GM21447 (cell line): ENCODE measurements at regions not wholly inside any gene's neighbourhood (a gene's known extent, or its start where the extent isn't known, plus 50 kb on each side); places are given as distances from the start of the nearest gene placed in this dataset.
A peak's percentile ranks its signal among the peaks of the same experiment; 100 is the strongest.
"Not testable (repeated sequence)": the region's sequence is repeated elsewhere in the genome, so short reads cannot be mapped to it uniquely, and the experiment has no call there.

Experiments used
- ATAC-seq: cut with Tn5 transposase; IDR thresholded peaks from one replicate; pipeline ENCODE4 v1.9.1; 2021; ENCODE audit not compliant: unreplicated experiment

DNA sequence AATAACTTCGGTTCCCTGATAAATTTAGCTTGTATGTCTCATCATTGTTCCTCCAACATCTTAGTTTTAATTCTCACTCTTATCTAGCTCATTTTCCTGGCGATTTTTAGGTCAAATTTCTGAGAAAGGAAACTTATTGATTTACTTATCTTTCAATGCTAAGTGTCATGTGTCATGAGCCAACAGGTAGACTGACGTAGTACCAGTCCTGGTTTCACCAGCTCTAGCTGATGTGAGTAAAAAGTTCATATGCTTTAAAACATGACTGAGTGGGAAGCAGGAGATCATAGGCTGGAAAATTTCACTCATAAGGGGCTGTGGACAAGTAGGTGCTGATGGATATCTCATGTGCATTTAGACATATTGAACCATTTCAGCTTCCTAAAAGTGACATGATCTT is 441.7 kb upstream of the NR3C2 start:
- ATAC-seq: no peak

DNA sequence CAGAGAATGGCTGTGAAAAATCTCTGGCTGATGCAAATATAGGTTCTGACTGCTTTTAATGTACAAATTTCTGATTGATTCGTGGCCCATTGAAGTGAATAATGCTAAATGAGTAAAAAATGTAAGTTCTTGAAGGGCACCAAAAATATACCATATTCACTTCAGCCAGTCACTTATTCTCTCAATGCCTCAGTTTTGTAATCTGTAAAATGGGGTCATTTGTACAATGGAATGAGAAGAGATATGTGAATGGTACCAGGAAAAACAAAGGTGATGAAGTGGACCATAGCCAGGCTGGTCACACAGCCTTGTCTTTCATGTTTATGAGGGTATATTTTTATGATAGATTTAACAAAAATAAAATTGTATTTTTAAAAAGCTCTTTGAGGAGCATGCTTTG is 441.2 kb upstream of the NR3C2 start:
- no peak for ATAC-seq

DNA sequence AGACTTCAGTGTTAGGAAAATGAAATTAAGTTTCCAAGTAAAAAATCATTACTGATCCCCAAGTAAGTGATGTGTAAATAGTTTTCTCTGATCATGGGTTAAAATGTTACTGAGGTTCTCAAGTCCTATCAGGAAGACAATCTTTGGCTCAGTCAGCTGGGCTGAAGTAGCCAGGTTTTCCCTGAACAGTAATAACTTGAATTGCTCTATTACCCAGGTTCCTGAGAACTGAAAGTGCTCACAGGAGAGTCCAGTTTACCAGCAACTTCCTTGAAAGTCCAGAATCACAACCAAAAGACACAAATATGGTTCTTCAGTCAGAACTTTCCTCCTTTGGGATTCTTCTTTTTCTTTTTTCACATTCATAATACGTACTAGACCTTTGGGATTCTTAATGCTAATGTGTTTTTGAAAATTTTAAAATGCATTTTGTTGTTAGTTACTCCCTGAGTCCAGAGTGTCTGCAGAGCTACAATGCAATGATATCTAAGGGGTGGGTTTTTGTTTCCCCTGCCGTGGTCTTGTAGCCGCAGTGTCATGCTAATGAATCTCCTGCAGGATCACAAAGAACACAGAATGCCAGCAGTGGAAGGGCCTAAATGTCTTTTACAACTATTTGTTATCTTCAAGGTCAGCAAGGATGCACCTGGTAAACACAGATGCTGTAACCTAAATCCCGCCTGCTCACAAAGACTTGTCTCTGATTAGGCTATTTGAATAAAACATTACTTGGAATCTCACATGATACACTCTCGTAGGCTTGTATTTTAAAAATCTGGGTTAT is 439.8 kb upstream of the NR3C2 start:
- ATAC-seq: no peak

DNA sequence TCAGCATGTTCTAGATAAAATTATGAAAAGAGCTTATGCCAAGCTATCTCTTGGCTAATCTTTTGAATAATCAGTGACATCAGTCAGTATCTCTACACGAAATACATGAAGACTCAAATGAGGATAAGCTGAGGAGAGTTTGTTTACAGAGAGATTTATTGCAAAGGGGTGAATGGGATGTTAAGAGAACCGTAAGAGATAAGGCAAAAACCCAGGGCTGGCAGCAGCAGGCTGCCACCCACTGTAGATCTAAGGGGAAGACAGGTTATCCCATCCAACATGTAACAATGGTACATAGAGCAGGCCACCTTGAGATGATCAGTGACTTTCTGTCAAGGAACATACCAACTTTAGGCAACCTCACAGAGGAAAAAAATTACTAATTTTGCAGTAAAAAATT is 432.1 kb upstream of the NR3C2 start:
- no peak for ATAC-seq

DNA sequence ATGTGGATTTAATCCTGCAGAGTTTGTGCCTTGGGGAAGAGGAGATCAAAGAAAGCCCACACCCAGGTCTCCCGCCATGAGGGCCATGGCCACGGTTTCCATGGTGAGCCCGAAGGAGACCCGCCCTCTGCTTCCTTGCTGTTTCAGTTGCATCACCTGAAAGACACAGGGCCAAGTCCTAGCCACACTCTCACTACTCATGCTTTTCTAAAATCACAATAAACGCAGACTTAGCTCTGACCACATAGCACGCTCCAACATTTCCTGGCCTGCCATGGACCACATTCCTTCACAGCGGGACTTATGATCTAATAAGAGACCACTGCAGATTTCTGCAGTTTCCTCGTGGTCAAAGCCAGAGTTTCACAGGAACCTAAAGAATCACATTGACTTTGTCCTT is 426.0 kb upstream of the NR3C2 start:
- no peak for ATAC-seq

DNA sequence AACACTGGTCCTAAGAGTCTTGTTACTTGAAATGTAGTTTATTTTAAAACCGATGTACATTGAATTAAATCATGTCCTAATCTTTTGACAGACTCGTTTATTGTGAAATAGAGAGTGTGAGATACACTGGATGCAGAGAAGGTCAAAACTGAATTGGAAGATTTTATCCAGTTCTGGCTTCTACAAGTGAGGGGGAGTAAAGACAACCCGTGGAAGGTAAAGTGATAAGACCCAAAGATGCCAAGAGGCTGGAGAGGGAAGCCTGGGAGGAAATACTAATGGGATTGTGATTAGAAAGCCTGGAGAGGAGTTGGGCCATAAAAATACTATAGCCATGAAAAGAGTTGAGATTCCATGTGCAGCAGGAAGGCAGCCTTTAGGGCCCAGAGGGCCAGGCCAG is 424.5 kb upstream of the NR3C2 start:
- no peak for ATAC-seq

DNA sequence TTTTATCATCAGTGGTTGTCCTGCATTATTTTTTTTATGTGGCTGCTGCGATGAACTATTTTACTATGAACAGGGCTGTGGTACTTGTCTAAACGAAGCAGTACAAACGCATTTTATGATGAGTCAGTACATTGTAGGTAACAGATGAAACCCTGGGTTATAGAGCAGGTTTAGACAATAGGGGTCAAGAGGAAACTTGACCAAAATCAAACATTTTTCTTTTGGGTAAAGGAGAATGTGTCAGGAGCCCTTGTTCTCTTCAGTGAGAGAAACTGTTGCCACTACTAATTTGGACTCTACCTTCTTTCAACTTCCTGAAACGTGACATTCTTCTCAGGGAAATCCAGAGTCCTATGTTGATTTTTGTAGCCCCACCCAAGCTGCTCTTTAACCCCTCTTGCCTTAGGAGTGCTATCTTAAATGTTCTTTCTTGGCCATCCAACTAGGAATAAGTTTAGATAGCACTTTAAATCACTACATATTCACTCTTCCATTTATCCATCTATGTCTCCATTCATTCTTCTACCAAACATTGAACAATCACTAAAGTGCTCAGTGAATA is 415.8 kb upstream of the NR3C2 start:
- no peak for ATAC-seq

DNA sequence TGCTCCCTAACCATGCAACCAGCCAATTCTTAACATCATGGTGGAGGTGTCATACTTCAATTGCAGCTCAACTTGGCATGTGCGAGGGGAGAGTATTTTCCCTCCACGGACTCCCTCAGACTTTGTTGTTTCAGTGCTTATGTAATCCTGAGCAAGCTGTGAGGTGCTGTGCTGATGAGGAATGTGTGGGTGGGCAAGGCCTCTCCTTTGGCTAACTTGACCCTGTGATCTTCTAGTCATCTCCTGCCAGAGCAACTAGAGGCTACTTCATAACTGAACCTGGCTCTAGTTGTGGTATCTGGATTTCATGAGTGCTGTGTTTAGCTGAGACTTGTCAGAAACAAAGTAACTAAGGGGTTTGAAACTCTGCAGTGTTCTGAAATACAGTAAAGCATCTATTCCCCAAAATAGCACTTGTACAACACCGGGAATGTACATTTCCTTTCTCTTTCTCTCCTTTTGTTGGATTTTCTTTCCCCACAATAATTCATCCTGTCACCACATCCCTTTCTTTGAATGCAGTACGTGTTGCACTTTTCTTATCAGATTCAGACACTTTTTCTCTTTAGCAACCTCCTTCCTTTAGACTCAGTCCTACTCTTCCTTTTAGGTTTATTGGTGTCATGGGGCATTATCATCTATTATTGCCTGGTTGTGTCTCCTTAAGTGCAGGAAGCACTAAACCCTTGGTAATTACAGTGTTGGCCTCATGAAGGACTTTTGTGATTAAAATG is 415.2 kb upstream of the NR3C2 start:
- ATAC-seq: no peak

DNA sequence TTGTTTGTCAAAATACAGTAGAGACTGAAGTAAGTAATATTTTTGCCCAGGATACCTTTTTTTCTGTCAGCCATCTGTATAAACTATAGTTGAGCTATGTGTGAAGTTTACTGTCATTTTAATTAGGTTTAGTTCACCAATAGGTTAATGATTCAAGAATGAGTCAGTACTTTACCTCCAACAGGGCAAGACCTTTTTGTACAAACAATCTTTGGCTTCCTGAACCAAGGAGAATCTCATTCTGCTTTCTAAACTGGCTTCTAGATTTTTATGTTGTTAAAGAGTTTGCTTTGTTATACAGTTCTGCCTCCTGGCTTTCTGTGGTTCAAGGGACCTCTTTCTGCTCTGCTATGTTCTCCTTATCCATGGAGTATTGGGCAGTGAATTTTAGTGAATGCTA is 412.0 kb upstream of the NR3C2 start:
- no peak for ATAC-seq

DNA sequence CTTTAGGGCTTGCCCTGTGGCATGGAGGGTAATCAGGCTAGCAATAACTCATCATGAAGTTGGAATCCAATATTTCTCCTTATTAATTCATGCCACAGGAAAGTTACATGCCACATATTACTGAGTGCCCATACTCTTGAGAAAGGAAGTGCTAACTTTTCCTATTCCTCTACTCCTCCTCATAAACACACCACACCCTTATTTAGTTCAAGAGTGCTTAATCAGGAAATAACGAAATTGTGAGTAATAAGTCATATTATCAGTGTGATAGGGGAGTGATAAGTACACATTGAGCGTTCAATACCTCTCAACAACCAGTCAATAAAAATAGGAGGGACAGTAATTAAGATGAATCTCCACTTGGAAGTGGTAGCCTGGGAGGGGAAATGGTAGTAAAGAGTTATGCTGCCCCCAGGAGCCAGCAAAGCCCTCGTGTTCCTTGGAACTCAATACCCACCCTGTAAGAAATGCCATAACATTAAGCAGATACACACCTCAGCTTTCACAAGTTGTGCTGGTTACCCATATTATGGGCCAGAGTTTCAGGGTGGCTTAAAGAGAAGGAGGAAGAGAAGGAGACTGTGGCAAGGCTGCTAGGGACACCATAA is 410.0 kb upstream of the NR3C2 start:
- ATAC-seq: no peak

DNA sequence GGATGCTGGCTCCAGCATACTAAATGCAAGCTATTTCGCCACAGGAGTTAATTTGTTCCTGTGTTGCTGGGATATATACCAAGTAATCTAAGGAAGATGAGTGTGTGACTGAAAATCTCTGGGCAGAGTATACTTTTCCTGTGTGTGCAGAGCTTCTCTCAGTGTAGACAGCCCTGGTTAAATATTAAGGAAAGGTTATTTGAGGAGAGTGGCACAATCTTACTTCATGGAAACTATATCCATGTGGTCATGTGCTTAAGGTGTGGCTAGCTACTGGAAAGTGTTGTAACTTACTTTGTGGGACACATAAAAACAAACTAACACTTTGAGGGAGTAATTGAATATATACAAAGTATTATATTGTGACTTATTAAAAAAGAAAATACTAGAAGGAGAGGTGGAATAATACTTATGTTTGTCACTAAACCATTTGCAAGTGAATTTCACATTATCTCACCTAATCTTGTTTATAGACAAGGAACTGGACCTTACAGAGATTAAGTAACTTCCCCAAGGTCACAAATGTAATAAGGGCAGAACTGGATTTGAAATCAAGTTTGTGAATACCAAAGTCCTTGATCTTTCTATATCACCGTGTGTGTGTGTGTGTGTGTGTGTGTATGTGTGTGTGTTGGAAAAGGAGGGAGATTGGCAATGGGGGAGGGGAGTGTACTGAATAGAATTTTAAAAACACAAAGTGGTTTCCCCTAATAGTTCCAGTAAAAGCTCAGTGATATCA is 408.2 kb upstream of the NR3C2 start:
- ATAC-seq: no peak

DNA sequence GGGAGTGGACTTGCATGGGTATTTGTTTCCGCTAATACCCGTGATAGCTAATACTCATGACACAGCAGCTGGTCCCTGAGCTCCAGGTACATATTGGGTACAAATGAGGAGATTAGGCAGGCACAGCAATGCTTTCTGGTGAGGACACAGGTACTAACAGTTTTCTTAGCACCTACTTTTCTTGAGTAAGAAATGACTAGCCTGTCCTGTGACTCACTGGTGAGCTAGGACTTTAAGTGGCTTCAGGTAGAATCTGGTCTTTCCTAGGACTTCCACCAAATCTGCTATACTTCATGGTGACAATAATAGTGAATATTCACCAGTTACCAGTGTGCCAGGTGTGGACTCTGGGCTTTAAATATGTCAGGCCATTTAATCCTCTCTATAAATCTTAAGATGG is 407.4 kb upstream of the NR3C2 start:
- no peak for ATAC-seq

DNA sequence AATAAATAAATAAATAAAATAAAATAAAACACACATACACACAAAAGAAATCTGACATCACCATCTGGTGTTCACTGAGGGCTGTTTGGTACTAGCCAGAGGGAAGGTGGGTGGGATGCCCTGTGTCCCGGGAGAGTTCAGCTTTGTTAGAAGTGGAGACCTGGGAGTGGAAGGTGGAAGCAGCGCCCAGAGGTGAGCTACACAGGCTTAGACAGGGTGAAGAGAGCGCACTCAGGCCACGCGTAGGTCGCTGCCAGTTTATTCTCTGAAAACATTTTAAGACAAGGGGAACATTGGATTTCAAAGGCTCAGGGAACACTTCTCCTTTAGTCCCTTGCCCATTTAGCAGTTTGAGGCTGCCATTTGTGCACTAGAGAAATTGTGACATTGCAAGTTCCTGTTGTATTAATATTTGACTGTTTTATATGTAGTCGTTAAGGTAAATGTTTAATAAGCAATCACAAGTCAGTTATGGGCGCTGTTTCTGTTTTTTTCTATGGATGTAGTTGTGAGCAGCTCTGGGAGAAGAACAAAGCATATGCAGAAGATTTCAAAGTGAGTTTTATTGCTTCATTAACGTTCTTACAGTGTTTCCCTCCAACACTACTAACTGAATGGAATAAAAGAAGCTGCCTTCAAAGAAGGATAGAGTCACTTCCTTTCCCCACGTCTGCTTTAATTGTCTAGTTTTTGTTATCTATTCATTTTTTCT is 405.5 kb upstream of the NR3C2 start:
- no peak for ATAC-seq

DNA sequence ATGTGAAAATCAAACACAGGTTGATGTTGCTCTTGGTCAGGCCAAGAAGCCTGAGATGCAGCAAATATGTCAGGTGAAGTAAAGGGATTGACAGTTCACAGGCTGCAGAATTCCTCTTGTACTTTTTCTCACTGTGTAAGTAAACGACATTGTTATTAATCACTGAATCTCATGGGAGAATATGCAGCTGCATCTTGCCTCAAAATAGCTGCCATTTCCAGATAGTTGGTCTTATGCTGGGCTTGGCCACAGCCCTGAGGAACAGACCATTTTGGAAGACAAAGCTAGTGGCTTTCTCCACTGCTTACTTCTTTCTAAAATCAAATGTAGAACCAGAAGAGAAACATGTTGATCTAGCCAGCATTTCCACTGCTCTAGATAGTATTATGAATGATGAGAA is 403.4 kb upstream of the NR3C2 start:
- ATAC-seq: no peak

DNA sequence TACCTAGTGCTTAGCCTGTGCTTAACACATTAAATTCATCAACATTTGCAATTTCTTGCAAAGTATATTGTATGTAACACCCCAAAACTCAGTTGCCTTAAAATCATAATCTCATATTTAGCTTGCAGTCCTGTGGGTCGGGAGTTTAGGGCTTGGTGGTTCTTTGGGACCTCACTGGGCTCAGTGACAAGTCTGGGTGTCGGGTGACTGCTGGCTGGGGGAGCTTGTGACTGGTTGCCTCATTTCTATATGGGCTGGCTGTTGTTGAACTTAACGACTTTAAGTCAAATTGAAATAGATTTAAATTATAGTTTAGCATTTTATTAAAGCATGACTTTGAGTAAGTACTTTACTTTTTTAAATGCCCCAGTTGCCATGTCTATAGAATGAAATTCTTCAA is 401.4 kb upstream of the NR3C2 start:
- no peak for ATAC-seq

DNA sequence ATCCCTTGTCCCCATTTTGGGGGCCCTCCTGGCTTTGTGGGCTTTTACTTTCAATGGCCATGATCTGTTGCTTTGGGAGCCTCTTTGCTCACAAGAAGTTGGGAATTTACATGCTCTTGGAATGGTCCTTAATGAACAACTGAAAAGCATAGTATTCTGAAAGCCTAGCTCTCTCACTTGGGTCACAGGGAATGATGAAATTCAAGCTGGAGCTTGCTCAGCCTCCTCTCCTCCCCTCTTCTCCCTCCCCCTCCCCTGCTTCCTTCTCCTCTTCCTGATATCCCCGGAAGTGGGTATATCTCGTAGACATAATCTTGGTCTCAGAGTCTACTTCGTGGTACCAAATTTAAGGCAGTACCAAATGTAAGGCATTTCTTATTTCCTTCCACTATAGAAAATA is 400.6 kb upstream of the NR3C2 start:
- no peak for ATAC-seq

DNA sequence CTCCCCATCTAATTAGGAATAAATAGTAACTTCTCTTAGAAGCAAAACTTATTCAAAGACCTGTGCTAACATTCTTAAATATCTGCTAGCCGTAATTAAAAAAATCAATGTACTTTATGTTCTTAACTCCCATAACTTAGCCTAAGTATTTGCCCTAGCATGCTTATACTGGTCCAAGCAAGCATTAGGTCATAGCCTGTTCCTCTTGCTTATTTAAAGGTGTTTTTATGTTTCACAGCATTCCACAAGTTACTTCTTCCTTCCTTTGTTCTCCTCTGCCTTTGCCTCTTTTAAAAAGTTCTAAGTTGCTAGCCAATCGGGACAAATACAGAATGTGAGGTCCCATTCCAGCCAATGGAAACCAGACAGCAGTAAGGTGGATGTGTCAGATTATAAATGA is 395.4 kb upstream of the NR3C2 start:
- ATAC-seq: not testable (repeated sequence)

DNA sequence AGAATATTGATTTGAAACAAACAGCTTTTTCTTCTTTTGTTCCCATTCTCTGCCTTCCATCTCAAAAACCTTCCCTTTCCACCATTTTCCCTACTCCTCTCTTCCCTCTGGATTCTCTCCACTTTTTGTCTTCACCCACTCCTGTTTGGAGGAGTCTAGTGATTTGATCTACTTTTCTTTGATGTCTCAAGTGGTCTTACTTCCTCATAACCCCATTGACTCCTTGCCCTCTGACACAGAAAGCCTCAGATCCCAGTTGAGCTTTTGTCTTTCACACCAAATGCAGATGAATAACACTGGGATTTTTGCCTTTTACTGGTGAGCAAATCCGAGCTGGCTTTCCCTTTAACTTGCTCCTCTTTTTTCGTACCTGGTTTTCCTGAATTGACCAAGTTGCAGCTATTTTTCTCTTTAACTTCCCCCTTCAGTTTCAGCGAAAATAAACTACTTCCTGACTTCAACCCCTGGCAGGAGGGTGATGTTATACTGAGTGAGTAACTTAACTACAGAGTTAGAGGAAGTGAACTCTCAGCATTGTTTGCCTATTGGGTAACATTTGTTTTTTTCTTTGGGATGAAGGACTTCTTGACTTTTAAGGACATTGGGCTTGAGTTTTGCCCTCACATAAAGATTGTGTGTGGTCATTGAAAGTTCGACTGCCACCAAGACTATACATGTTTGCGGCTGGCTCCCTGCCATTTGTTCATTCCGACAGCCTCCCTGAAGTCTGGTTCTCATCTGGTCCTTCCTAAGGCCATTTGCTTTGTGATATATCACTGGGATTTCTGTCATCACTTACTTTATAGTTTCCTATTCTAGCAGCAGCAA is 392.8 kb upstream of the NR3C2 start:
- ATAC-seq: peak; percentile 81

DNA sequence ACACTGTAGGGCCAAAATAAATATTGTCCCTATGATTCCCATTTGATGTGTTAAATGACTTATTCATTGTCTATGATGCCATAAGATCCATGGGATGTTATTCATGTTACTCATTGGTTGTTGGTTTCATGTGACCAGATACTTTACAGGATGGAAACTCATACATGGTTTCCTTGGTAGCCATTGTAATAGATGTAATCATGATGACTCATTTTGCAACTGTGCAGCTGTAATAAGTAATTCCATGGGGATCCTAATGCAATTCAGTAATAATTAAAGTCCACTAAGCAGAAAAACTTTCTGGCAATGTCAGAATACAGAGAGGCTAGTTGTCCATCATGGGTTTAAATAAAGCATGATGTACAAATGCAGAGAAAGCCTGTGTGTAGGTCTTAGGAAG is 389.7 kb upstream of the NR3C2 start:
- no peak for ATAC-seq

DNA sequence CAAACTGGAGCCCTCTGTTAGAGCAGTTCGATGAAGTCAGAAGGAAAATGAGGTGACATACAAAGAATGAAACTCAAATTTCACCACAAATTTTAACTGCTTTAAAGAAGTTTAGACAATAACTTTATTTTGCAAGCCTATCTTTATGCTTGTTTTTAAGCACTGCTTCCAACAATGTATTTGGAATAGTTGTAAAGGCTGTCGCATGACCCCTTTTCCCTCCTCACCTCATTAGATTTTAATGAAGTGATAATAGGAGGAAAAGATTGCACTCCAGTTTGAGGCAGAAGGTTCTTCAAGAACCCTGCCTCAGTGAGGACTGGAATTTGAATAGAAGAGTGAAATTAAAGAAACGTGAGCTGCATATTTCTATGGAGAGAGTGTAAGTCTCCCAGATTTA is 386.1 kb upstream of the NR3C2 start:
- no peak for ATAC-seq
